ENCODE measurements at regions not wholly inside any gene's neighbourhood (a gene's known extent, or its start where the extent isn't known, plus 50 kb on each side); places are given as distances from the start of the nearest gene placed in this dataset.

- POLR2A ChIA-PET = no interaction called here
- TF ChIP-seq JUN (IDR thresholded peaks at IDR 0.05; ENCODE audit: borderline replicate concordance, insufficient read depth, insufficient read length, low read depth) = no peak
- TF ChIP-seq GATA2 (IDR thresholded peaks at IDR 0.05; ENCODE audit: insufficient read depth, insufficient read length, low read depth, low read length) = no peak
- H4K20me1 ChIP-seq (replicated peaks; ENCODE audit: control insufficient read depth, extremely low read depth, insufficient read depth, low read length) = no peaks in the 10 kb centered on the region
- no peak overlapping the region for H3K27ac ChIP-seq (ENCODE audit: insufficient read depth, low read depth, low read length)
- no peak for DNase-seq (ENCODE audit: low read depth, low spot score)
- H3K79me2 ChIP-seq (ENCODE audit: control insufficient read depth, insufficient read depth, low read length) = no peaks in the 10 kb centered on the region
- CTCF ChIA-PET = no interaction called here
- dilution Hi-C loops (cut with MboI; ENCODE audit: extremely low pct_ligation_motif_present, low sequenced_read_pairs) = no loop called here
- no peaks in the 10 kb centered on the region for H3K27me3 ChIP-seq (ENCODE audit: control insufficient read depth in 2 of 2, insufficient read depth in 2 of 2, low read length in 2 of 2)
- H3K9me3 ChIP-seq (replicated peaks; ENCODE audit: control insufficient read depth, insufficient read depth, low read length) = no peaks in the 10 kb centered on the region
- H3K9ac ChIP-seq (replicated peaks; ENCODE audit: extremely low read depth, insufficient read depth, low read length) = no peak overlapping the region
- no peak overlapping the region for H3K4me3 ChIP-seq (replicated peaks in 1 of 3; ENCODE audit: insufficient read depth in 1 of 3, low read depth in 1 of 3, low read length in 3 of 3)
- H3K36me3 ChIP-seq (ENCODE audit: control insufficient read depth in 2 of 2, extremely low read depth in 1 of 2, insufficient read depth in 2 of 2, low read length in 2 of 2) = no peaks in the 10 kb centered on the region
- no peaks in the 10 kb centered on the region for H3K9me1 ChIP-seq (replicated peaks; ENCODE audit: control insufficient read depth, extremely low read depth, insufficient read depth, low read length)
- H3K4me2 ChIP-seq (ENCODE audit: insufficient read depth, low read length) = no peak overlapping the region
- intact Hi-C loops (cut with micrococcal nuclease) = no loop called here
- no peak overlapping the region for H2AFZ ChIP-seq (ENCODE audit: low read depth, low read length)
- H3K4me1 ChIP-seq (ENCODE audit: control insufficient read depth, extremely low read depth, insufficient read depth, low read length) = no peaks in the 10 kb centered on the region
- no peak for FAIRE-seq
- no TSS peak for BruUV-seq (replicated peaks)
These were observed 142.2 kb downstream of the OSR1 start for GRCh38 chr2:19216238-19216637.

- dilution Hi-C loops (cut with MboI; ENCODE audit: extremely low pct_ligation_motif_present, low sequenced_read_pairs) = no loop called here
- Histone ChIP-seq H3K27ac (ENCODE audit: insufficient read depth, low read depth, low read length) (no peak overlapping the region), H3K9me1 (replicated peaks; ENCODE audit: control insufficient read depth, extremely low read depth, insufficient read depth, low read length) (no peaks in the 10 kb centered on the region), H3K27me3 (ENCODE audit: control insufficient read depth in 2 of 2, insufficient read depth in 2 of 2, low read length in 2 of 2) (no peaks in the 10 kb centered on the region), H3K4me1 (ENCODE audit: control insufficient read depth, extremely low read depth, insufficient read depth, low read length) (no peaks in the 10 kb centered on the region), H2AFZ (ENCODE audit: low read depth, low read length) (no peak overlapping the region), H3K9ac (replicated peaks; ENCODE audit: extremely low read depth, insufficient read depth, low read length) (no peak overlapping the region), H3K9me3 (replicated peaks; ENCODE audit: control insufficient read depth, insufficient read depth, low read length) (no peaks in the 10 kb centered on the region), H3K36me3 (ENCODE audit: control insufficient read depth in 2 of 2, extremely low read depth in 1 of 2, insufficient read depth in 2 of 2, low read length in 2 of 2) (no peaks in the 10 kb centered on the region), H3K4me2 (ENCODE audit: insufficient read depth, low read length) (no peak overlapping the region), H3K79me2 (ENCODE audit: control insufficient read depth, insufficient read depth, low read length) (no peaks in the 10 kb centered on the region), H3K4me3 (replicated peaks in 1 of 3; ENCODE audit: insufficient read depth in 1 of 3, low read depth in 1 of 3, low read length in 3 of 3) (no peak overlapping the region), H4K20me1 (replicated peaks; ENCODE audit: control insufficient read depth, extremely low read depth, insufficient read depth, low read length) (no peaks in the 10 kb centered on the region)
- POLR2A ChIA-PET = no interaction called here
- BruUV-seq (replicated peaks) = no TSS peak
- DNase-seq (ENCODE audit: low read depth, low spot score) (no peak), FAIRE-seq (no peak)
- CTCF ChIA-PET = no interaction called here
- intact Hi-C loops (cut with micrococcal nuclease) = no loop called here
- TF ChIP-seq POLR2A (IDR thresholded peaks at IDR 0.05; ENCODE audit: low read depth, low read length) (no peak), FOS (IDR thresholded peaks at IDR 0.05; ENCODE audit: borderline replicate concordance, insufficient read depth, low read length) (no peak), GATA2 (IDR thresholded peaks at IDR 0.05; ENCODE audit: insufficient read depth, insufficient read length, low read depth, low read length) (no peak), JUN (IDR thresholded peaks at IDR 0.05; ENCODE audit: borderline replicate concordance, insufficient read depth, insufficient read length, low read depth) (no peak), POLR2AphosphoS5 (IDR thresholded peaks at IDR 0.05; ENCODE audit: insufficient read depth, low read depth, low read length) (no peak), CTCF (IDR thresholded peaks at IDR 0.05; ENCODE audit: extremely low read depth in 1 of 2, insufficient read depth in 1 of 2, low read depth in 1 of 2, low read length in 2 of 2) (no peak), MYC (IDR thresholded peaks at IDR 0.05; ENCODE audit: low read depth, low read length) (no peak)
- TF ChIP-seq, protein P1, sequence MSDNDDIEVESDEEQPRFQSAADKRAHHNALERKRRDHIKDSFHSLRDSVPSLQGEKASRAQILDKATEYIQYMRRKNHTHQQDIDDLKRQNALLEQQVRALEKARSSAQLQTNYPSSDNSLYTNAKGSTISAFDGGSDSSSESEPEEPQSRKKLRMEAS (IDR thresholded peaks at IDR 0.05; ENCODE audit: insufficient read depth, insufficient read length) = no peak
These were observed 143.6 kb downstream of the OSR1 start for GRCh38 chr2:19214682-19215391.

Measured in endothelial cell of umbilical vein (primary cell).